NCI-H1436 treated with DMSO at 0.1 percent for 48 hours (cell line): ENCODE measurements at regions not wholly inside any gene's neighbourhood (a gene's known extent, or its start where the extent isn't known, plus 50 kb on each side); places are given as distances from the start of the nearest gene placed in this dataset.
A peak's percentile ranks its signal among the peaks of the same experiment; 100 is the strongest.

Experiments used
- DNase-seq: peaks from one replicate; lab custom pipeline; 2025; lab: John Stamatoyannopoulos, UW

GRCh38 chr18:71899707-71900472 is 644.3 kb downstream of the CBLN2 start:
- peak; percentile 81 for DNase-seq

DNA sequence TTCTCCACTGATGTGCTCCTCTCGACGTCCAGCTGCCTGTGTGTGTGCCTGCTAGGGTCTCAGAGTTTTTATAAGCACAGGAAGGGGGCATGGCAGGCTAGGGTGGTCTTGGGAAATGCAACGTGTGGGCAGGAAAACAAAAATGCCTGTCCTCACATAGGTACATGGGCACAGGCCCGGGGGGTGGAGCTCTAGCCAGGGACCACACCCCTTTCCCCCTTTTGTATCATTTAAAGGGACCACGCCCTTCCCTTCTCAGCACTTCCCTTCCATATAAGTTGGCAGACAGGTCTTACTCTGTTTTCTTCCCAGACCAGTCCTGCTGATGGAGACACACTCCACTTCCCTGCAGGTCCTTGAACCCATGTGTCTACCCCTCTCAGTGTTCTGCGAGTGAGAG is 645.0 kb downstream of the CBLN2 start:
- DNase-seq = no peak

DNA sequence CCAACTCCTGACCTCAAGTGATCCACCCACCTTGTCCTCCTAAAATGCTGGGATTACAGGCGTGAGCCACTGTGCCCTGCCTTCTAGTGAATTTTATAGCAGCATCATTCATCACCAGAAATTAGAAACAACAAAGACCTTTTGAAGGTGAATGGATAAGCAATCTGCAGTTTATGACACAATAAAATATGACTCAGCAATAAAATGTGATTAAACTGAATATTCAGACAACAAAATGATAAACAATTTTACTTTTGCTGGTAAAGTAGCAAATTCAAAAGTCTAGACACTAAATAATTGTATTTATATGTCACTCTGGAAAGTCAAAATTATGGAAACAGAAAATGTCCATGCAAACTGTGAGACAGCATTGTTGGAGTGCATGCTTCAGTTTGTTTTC is 656.6 kb downstream of the CBLN2 start:
- DNase-seq = no peak

DNA sequence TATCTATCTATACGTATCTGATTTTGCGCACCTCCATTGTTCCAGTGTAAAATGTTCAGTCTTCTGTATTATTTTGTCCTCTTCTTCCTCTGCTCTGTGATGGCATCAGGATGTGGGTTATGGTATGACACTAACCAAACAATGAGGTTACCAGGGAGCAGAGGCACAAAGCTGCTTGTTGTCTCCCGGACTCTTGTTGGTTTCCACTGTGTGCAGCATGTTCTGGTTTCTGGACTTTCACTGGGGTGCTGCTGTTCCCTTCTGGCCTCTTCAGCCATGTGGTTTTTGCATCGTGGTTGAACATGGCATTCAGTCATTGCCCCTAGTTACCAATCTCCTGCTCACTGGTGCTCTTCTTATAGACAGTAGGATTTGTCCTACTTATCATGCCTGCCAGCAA is 665.9 kb downstream of the CBLN2 start:
- no peak for DNase-seq

GRCh38 chr18:71873695-71874094 is 670.4 kb downstream of the CBLN2 start:
- DNase-seq = no peak

- no peak for DNase-seq
These were observed 678.3 kb downstream of the CBLN2 start for GRCh38 chr18:71865888-71866287.

GRCh38 chr18:71850602-71851001 is 693.5 kb downstream of the CBLN2 start:
- no peak for DNase-seq

- DNase-seq = no peak
These were observed 694.7 kb downstream of the CBLN2 start for GRCh38 chr18:71849407-71849806.

- DNase-seq = no peak
These were observed 697.4 kb downstream of the CBLN2 start for GRCh38 chr18:71846716-71847115.

DNA sequence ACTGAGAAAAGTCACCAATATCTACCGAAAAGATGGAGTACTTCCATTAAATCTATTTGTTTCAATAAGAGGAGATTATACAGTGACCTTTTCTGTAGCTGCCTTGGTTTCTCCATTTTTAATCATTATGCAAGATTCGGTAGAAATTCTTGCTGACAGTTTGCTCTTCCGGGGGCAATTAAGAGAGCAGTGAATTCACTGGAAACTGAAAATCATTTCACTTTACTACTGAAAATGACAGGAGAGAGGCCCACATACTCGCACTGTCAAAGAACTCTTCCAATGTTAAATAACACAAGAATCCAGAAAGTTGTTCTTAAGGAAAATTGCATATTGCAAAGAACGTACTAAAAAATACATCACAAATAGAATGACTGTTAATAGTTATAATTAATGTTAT is 699.3 kb downstream of the CBLN2 start:
- DNase-seq = no peak

DNA sequence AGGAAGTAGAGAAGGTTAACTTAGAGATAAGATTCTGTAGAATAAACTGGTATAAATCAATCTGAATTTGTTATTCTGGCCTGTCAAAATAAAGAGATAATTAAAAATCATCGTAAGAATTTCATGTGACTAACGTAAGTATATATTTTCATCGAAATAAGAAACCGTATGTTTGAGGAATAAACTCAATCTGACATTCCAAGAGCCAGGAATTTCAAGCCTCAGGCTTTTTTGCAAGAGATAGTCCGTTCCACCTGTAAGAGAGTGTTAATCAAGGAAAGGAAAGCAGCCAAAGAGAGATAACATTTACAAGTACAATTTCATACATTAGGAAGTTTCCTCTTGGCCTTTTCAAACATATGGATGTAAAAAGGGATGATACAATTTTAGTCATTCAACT is 701.5 kb downstream of the CBLN2 start:
- no peak for DNase-seq

DNA sequence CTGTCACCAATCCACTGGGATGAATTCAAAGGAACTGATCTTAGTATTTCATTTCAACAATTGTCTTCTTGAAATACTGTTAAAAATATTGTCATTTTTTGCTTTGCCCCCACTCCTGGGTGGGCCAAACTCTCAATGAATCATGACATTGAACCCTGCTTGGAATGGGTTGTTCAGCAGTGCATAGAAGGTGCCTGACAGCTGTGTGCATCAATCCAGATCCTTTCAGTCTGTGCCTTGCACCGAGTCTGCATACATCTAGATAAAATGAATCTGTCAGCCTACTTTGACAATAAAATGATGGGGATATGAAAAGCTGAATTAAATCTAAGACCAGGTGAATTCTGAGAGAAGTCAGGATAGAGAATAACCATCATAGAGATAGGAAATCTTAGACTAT is 706.6 kb downstream of the CBLN2 start:
- no peak for DNase-seq

DNA sequence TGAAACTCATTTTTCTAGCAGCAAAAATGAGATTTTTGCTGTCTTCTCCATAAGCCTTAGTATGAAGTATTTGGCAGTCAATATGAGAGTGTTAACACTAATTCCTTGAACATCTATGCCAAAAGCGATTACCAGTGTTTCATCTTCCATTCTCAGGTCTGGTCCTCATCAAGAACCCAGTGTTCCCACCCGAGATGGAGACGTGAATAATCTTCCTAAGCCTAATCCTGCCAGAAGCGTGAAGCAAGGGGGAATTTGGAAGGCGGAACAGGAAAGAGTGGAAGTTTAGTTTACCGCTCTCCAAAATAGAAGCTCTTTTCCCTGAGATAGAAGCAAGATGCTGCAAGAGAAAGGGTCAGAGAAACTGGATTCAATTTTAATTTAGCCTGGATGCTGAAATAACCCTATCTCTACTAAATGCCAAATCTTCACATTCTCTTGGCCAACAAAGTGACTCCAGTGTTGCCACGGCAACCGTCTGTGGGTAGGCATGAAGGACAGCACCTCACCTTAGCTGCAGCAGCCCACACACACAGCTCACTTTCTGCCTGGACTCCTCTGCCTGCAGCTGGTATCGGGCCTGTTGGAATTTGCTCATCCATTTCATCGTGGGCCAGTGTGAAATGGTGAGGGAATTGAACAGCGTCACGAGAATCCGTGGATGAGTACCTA is 711.1 kb downstream of the CBLN2 start:
- no peak for DNase-seq

DNA sequence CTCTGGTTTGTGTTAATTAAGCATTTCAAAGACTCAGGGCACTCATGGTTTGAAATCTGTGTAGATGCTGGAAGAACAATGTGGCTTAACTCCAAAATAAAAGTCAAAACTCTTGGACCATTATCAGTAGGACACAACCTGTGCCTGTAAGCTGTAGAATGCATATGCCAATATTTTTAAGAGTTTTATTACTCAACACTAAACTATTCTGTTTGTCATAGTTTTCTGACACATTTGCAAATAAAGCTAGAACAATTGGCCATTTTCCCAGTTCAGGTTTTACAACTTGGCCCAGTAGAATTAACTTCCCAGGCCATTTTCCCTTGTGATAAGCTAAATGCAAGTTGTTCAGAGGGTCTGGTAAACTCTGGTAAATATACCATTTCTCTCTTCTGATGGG is 713.1 kb downstream of the CBLN2 start:
- no peak for DNase-seq

GRCh38 chr18:71827301-71827700 is 716.8 kb downstream of the CBLN2 start:
- no peak for DNase-seq

DNA sequence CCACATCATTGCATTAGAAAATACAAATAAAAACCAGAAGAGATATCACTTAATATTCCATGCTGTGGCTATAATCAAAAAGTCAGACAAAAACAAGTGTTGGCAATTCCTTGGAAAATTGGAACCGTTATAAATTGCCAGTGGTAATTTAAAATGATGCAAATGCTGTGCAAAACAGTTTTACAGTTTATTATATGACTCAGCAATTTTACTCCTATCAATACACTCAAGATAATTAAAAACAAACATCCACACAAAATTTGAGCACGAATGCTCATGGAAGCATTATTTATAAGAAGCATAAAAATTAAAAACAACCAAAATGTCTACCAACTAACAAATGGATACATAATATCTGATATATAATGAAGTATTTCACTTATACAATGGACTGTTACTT is 728.8 kb downstream of the CBLN2 start:
- no peak for DNase-seq

GRCh38 chr18:71809711-71810110 is 734.4 kb downstream of the CBLN2 start:
- no peak for DNase-seq

- DNase-seq = no peak
These were observed 735.5 kb downstream of the CBLN2 start for GRCh38 chr18:71808616-71809015.

GRCh38 chr18:71807586-71807985 is 736.6 kb downstream of the CBLN2 start:
- DNase-seq = no peak

DNA sequence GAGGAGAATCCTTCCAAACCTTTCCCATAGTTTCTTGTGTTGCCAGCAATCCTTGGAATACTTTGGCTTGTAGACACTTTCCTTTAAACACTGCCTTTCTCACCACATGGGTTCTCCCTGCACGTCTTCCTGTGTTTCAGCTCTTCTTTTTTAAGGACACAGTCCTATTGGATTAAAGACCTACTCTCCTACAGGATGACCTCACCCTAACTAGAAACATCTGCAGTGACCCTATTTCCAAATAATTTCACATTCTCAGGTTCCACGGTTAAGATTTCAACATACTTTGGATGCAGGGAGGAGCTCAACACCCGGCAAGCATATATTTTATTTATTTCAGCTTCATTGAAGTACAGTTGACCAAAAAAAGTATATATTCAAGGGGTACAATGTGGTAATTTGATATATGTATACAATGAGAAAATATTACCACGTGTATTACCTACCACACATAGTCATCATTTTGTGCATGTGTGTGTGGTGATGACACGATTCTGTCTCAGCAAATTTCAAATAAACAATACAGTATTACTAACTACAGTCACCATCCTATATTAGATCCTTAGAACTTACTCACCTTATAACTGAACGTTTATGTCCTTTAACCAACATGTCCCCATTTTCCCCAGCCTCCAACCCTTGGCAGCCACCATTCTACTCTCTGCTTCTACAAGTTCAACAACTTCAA is 745.0 kb downstream of the CBLN2 start:
- DNase-seq = no peak

DNA sequence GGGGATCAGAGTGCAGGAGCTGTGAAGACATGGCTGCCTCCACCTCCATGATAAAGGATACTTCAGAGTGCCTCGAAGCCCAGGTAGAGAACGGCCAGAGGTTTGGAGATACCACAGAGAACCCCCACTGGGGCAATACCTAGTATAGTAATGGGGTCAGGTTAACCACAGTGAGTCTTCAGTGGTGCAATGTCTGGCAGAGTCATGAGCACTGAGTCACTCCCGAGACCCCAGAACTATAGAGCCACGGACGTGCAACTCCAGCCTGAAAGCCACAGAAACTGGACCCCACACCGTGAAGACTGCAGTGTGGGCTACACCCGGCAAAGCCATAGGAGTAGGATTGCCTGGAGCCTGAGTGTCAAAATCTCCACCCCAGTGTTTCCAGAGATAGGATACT is 746.6 kb downstream of the CBLN2 start:
- no peak for DNase-seq

- no peak for DNase-seq
These were observed 759.4 kb downstream of the CBLN2 start for GRCh38 chr18:71784777-71785176.

GRCh38 chr18:71760541-71760940 is 783.6 kb downstream of the CBLN2 start:
- DNase-seq = peak; percentile 59
